ENCODE measurements at regions not wholly inside any gene's neighbourhood (a gene's known extent, or its start where the extent isn't known, plus 50 kb on each side); places are given as distances from the start of the nearest gene placed in this dataset.

- H3K4me1 Mint-ChIP-seq = peaks cover 10% of the 10 kb centered on the region
- no peak overlapping the region for H3K4me3 Mint-ChIP-seq
- DNase-seq (no peak), ATAC-seq (no peak)
- no peaks in the 10 kb centered on the region for H3K9me3 Mint-ChIP-seq (ENCODE audit: low read depth)
- no peaks in the 10 kb centered on the region for H3K36me3 Mint-ChIP-seq (ENCODE audit: low read depth)
- CTCF ChIA-PET = no interaction called here
- no peak overlapping the region for H3K27ac Mint-ChIP-seq
- intact Hi-C loops (cut with DNase I, micrococcal nuclease) = no loop called here
- H3K27me3 Mint-ChIP-seq = peaks cover 11% of the 10 kb centered on the region
- POLR2A ChIA-PET = no interaction called here
Measured at GRCh38 chr4:138890891-138891570, 124.5 kb upstream of the NOCT start.

- peaks cover 10% of the 10 kb centered on the region for H3K4me1 Mint-ChIP-seq
- H3K9me3 Mint-ChIP-seq (ENCODE audit: low read depth) = no peaks in the 10 kb centered on the region
- no peak overlapping the region for H3K4me3 Mint-ChIP-seq
- POLR2A ChIA-PET = no interaction called here
- intact Hi-C loops (cut with DNase I, micrococcal nuclease) = no loop called here
- ATAC-seq (no peak), DNase-seq (no peak)
- no peaks in the 10 kb centered on the region for H3K36me3 Mint-ChIP-seq (ENCODE audit: low read depth)
- H3K27ac Mint-ChIP-seq = no peak overlapping the region
- CTCF ChIA-PET = interaction anchor here (1.7 kb wide), 1 partner anchor 18 kb away, joined by 6 read pairs; no protein-coding TSS in a partner anchor
- H3K27me3 Mint-ChIP-seq = peaks cover 10% of the 10 kb centered on the region
Measured at GRCh38 chr4:138889216-138889615, 126.4 kb upstream of the NOCT start.

- Mint-ChIP-seq H3K27me3 (peaks cover 11% of the 10 kb centered on the region), H3K4me3 (no peak overlapping the region), H3K4me1 (peaks cover 7% of the 10 kb centered on the region), H3K27ac (no peak overlapping the region), H3K36me3 (ENCODE audit: low read depth) (no peaks in the 10 kb centered on the region), H3K9me3 (ENCODE audit: low read depth) (no peaks in the 10 kb centered on the region)
- ChIA-PET POLR2A (no interaction called here), CTCF (interaction anchor here (0.6 kb wide), 1 partner anchor 142 kb away, joined by 4 read pairs; no protein-coding TSS in a partner anchor)
- intact Hi-C loops (cut with DNase I, micrococcal nuclease) = no loop called here
- DNase-seq (no peak), ATAC-seq (no peak)
Measured at GRCh38 chr4:138887741-138888140, 127.8 kb upstream of the NOCT start.

GRCh38 chr4:138887341-138887740, 128.2 kb upstream of the NOCT start:
- Mint-ChIP-seq H3K27ac (no peak overlapping the region), H3K27me3 (peaks cover 11% of the 10 kb centered on the region), H3K9me3 (ENCODE audit: low read depth) (no peaks in the 10 kb centered on the region), H3K4me3 (no peak overlapping the region), H3K4me1 (peaks cover 3% of the 10 kb centered on the region), H3K36me3 (ENCODE audit: low read depth) (no peaks in the 10 kb centered on the region)
- POLR2A ChIA-PET = no interaction called here
- CTCF ChIA-PET = interaction anchor here (0.6 kb wide), 1 partner anchor 143 kb away, joined by 4 read pairs; no protein-coding TSS in a partner anchor
- intact Hi-C loops (cut with DNase I, micrococcal nuclease) = no loop called here
- ATAC-seq (no peak), DNase-seq (no peak)

- CTCF ChIA-PET = no interaction called here
- H3K27me3 Mint-ChIP-seq = peaks cover 12% of the 10 kb centered on the region
- intact Hi-C loops (cut with DNase I, micrococcal nuclease) = no loop called here
- POLR2A ChIA-PET = no interaction called here
- H3K27ac Mint-ChIP-seq = no peak overlapping the region
- ATAC-seq (no peak), DNase-seq (no peak)
- H3K4me1 Mint-ChIP-seq = no peaks in the 10 kb centered on the region
- no peak overlapping the region for H3K4me3 Mint-ChIP-seq
- no peaks in the 10 kb centered on the region for H3K9me3 Mint-ChIP-seq (ENCODE audit: low read depth)
- no peaks in the 10 kb centered on the region for H3K36me3 Mint-ChIP-seq (ENCODE audit: low read depth)
Measured at GRCh38 chr4:138879757-138880156, 135.8 kb upstream of the NOCT start.

GRCh38 chr4:138875891-138876608, 139.5 kb upstream of the NOCT start:
- intact Hi-C loops (cut with DNase I, micrococcal nuclease) = no loop called here
- no peak overlapping the region for H3K4me3 Mint-ChIP-seq
- ChIA-PET CTCF (no interaction called here), POLR2A (no interaction called here)
- no peak for ATAC-seq
- H3K36me3 Mint-ChIP-seq (ENCODE audit: low read depth) = no peaks in the 10 kb centered on the region
- no peaks in the 10 kb centered on the region for H3K4me1 Mint-ChIP-seq
- no peak for DNase-seq
- no peaks in the 10 kb centered on the region for H3K9me3 Mint-ChIP-seq (ENCODE audit: low read depth)
- no peak overlapping the region for H3K27ac Mint-ChIP-seq
- H3K27me3 Mint-ChIP-seq = peaks cover 27% of the 10 kb centered on the region

GRCh38 chr4:138871555-138871875, 144.1 kb upstream of the NOCT start:
- no peaks in the 10 kb centered on the region for H3K4me1 Mint-ChIP-seq

GRCh38 chr4:138870737-138871554, 144.6 kb upstream of the NOCT start:
- Mint-ChIP-seq H3K9me3 (ENCODE audit: low read depth) (no peaks in the 10 kb centered on the region), H3K27me3 (peaks cover 27% of the 10 kb centered on the region), H3K27ac (no peak overlapping the region), H3K4me3 (no peak overlapping the region), H3K4me1 (no peaks in the 10 kb centered on the region), H3K36me3 (ENCODE audit: low read depth) (no peaks in the 10 kb centered on the region)
- DNase-seq (peak; percentile 66), ATAC-seq (peak; percentile 36)
- ChIA-PET CTCF (interaction anchor here (0.5 to 1.6 kb wide), 31 partner anchors 9 to 1948 kb away, joined by 3 to 18 read pairs (median 4); partner anchors contain the start of gene NOCT), POLR2A (no interaction called here)
- intact Hi-C loops (cut with DNase I, micrococcal nuclease) = loop anchor here (2.0 kb wide), 5 partner anchors 48 to 834 kb away; no protein-coding TSS in a partner anchor

More at GRCh38 chr4:138871555-138871875, 144.1 kb upstream of the NOCT start:
- CTCF ChIA-PET = interaction anchor here (0.5 to 1.6 kb wide), 29 partner anchors 10 to 1949 kb away, joined by 3 to 18 read pairs (median 4); partner anchors contain the start of gene NOCT
- H3K4me3 Mint-ChIP-seq = no peak overlapping the region
- H3K27ac Mint-ChIP-seq = no peak overlapping the region
- intact Hi-C loops (cut with DNase I, micrococcal nuclease) = loop anchor here (2.0 kb wide), 5 partner anchors 47 to 835 kb away; no protein-coding TSS in a partner anchor
- DNase-seq (no peak), ATAC-seq (no peak)
- no peaks in the 10 kb centered on the region for H3K36me3 Mint-ChIP-seq (ENCODE audit: low read depth)
- no peaks in the 10 kb centered on the region for H3K9me3 Mint-ChIP-seq (ENCODE audit: low read depth)
- POLR2A ChIA-PET = no interaction called here
- peaks cover 27% of the 10 kb centered on the region for H3K27me3 Mint-ChIP-seq

- ChIA-PET CTCF (interaction anchor here (0.7 kb wide), 1 partner anchor 512 kb away, joined by 3 read pairs; no protein-coding TSS in a partner anchor), POLR2A (no interaction called here)
- H3K4me3 Mint-ChIP-seq = no peak overlapping the region
- H3K4me1 Mint-ChIP-seq = no peaks in the 10 kb centered on the region
- no peaks in the 10 kb centered on the region for H3K36me3 Mint-ChIP-seq (ENCODE audit: low read depth)
- DNase-seq = no peak
- no peak for ATAC-seq
- H3K9me3 Mint-ChIP-seq (ENCODE audit: low read depth) = no peaks in the 10 kb centered on the region
- intact Hi-C loops (cut with DNase I, micrococcal nuclease) = loop anchor here (2.0 kb wide), 5 partner anchors 49 to 833 kb away; no protein-coding TSS in a partner anchor
- H3K27me3 Mint-ChIP-seq = peaks cover 26% of the 10 kb centered on the region
- H3K27ac Mint-ChIP-seq = no peak overlapping the region
Measured at GRCh38 chr4:138869631-138870030, 145.9 kb upstream of the NOCT start.

GRCh38 chr4:138869165-138869564, 146.4 kb upstream of the NOCT start:
- CTCF ChIA-PET = interaction anchor here (0.7 kb wide), 1 partner anchor 511 kb away, joined by 3 read pairs; no protein-coding TSS in a partner anchor
- POLR2A ChIA-PET = no interaction called here
- Mint-ChIP-seq H3K4me1 (no peaks in the 10 kb centered on the region), H3K27ac (no peak overlapping the region), H3K27me3 (peaks cover 24% of the 10 kb centered on the region), H3K36me3 (ENCODE audit: low read depth) (no peaks in the 10 kb centered on the region), H3K9me3 (ENCODE audit: low read depth) (no peaks in the 10 kb centered on the region), H3K4me3 (no peak overlapping the region)
- ATAC-seq (no peak), DNase-seq (no peak)
- intact Hi-C loops (cut with DNase I, micrococcal nuclease) = no loop called here

- H3K27ac Mint-ChIP-seq = no peak overlapping the region
- H3K4me1 Mint-ChIP-seq = no peaks in the 10 kb centered on the region
- intact Hi-C loops (cut with DNase I, micrococcal nuclease) = no loop called here
- no peak for ATAC-seq
- H3K4me3 Mint-ChIP-seq = no peak overlapping the region
- DNase-seq = no peak
- H3K36me3 Mint-ChIP-seq (ENCODE audit: low read depth) = no peaks in the 10 kb centered on the region
- POLR2A ChIA-PET = no interaction called here
- no peaks in the 10 kb centered on the region for H3K9me3 Mint-ChIP-seq (ENCODE audit: low read depth)
- CTCF ChIA-PET = interaction anchor here (0.7 kb wide), 1 partner anchor 214 kb away, joined by 3 read pairs; no protein-coding TSS in a partner anchor
- H3K27me3 Mint-ChIP-seq = peaks cover 22% of the 10 kb centered on the region
Measured at GRCh38 chr4:138868562-138868961, 147.0 kb upstream of the NOCT start.
